SK-N-SH (cell line): ENCODE measurements at regions not wholly inside any gene's neighbourhood (a gene's known extent, or its start where the extent isn't known, plus 50 kb on each side); places are given as distances from the start of the nearest gene placed in this dataset.

Experiments
- CTCF ChIA-PET: fragments of 300-600, 350-600 bp; formaldehyde crosslinking; extraction: SDS; loops from one replicate; lab custom pipeline; 2021; lab: Yijun Ruan, JAX
- POLR2A ChIA-PET: fragments of 350-600 bp; sonication (Branson Sonifier 250); formaldehyde crosslinking; extraction: SDS; loops from one replicate; lab custom pipeline; 2020; ENCODE audit warnings: antibody characterized with exemption, inconsistent platforms; lab: Yijun Ruan, JAX
- DNase-seq: peaks from one replicate; pipeline ENCODE4 v3.0.0; 2012
- H2AFZ ChIP-seq: fragments of 200-600 bp; sonication (generic); 2 replicates; pipeline ENCODE4 v1.8.1; 2016; ENCODE audit warnings: antibody characterized with exemption, mild to moderate bottlenecking, low read depth
- H3F3A ChIP-seq: fragments of 200-600 bp; sonication (generic); replicated peaks from 2 replicates; pipeline ENCODE3; 2016; ENCODE audit warnings: antibody characterized with exemption, mild to moderate bottlenecking; ENCODE audit not compliant: insufficient read depth
- H3K27ac ChIP-seq, 2 experiments: fragments of 200-500 bp in 1 of 2; fragments of 200-600 bp in 1 of 2; sonication (Bioruptor generic) in 1 of 2; sonication (generic), shearing (Covaris generic) in 1 of 2; 2 replicates each; pipeline versions ENCODE4 v1.5.1 to v1.6.1; 2014 to 2016; ENCODE audit warnings: low read depth in 2 of 2, inconsistent platforms in 1 of 2, low read length in 1 of 2, mild to moderate bottlenecking in 1 of 2, mixed read lengths in 1 of 2
- H3K27me3 ChIP-seq: fragments of 200-600 bp; sonication (generic), shearing (Covaris generic); 2 replicates; pipeline ENCODE4 v1.6.1; 2016; ENCODE audit warnings: mixed run types; ENCODE audit not compliant: insufficient read depth
- H3K36me3 ChIP-seq, 2 experiments: fragments of 200-500 bp in 1 of 2; fragments of 200-600 bp in 1 of 2; sonication (Bioruptor generic) in 1 of 2; sonication (generic) in 1 of 2; replicated peaks in 1 of 2; 2 replicates each; pipeline versions ENCODE3 to v1.5.1; 2014 to 2016; ENCODE audit warnings: low read length in 1 of 2, mild to moderate bottlenecking in 1 of 2; ENCODE audit not compliant: insufficient read depth in 2 of 2, control insufficient read depth in 1 of 2
- H3K4me1 ChIP-seq, 2 experiments: fragments of 200-500 bp in 1 of 2; fragments of 200-600 bp in 1 of 2; sonication (Bioruptor generic) in 1 of 2; sonication (generic), shearing (Covaris generic) in 1 of 2; 2 replicates each; pipeline versions ENCODE4 v1.5.1 to v1.6.1; 2014 to 2016; ENCODE audit warnings: low read depth in 1 of 2, low read length in 1 of 2, mixed run types in 1 of 2; ENCODE audit not compliant: insufficient read depth in 2 of 2, control insufficient read depth in 1 of 2
- H3K4me2 ChIP-seq: fragments of 200-600 bp; sonication (generic), shearing (Covaris generic); 2 replicates; pipeline ENCODE4 v1.6.1; 2017; ENCODE audit warnings: mixed run types
- H3K4me3 ChIP-seq, 2 experiments: fragments of 200-500 bp in 1 of 2; fragments of 200-600 bp in 1 of 2; sonication (Bioruptor generic) in 1 of 2; sonication (generic), shearing (Covaris generic) in 1 of 2; 2 replicates each; pipeline versions ENCODE4 v1.5.1 to v1.8.1; 2014 to 2016; ENCODE audit warnings: low read depth in 2 of 2, inconsistent platforms in 1 of 2, low read length in 1 of 2, mild to moderate bottlenecking in 1 of 2, mixed read lengths in 1 of 2, moderate library complexity in 1 of 2
- H3K79me2 ChIP-seq: fragments of 200-600 bp; sonication (generic); 2 replicates; pipeline ENCODE4 v1.8.1; 2017; ENCODE audit warnings: mild to moderate bottlenecking; ENCODE audit not compliant: insufficient read depth
- H3K9ac ChIP-seq: fragments of 200-600 bp; sonication (generic); 2 replicates; pipeline ENCODE4 v1.6.1; 2017; ENCODE audit warnings: mixed run types
- H3K9me2 ChIP-seq: fragments of 200-600 bp; sonication (generic); 2 replicates; pipeline ENCODE4 v1.6.1; 2017; ENCODE audit warnings: mixed run types
- H3K9me3 ChIP-seq: fragments of 200-600 bp; sonication (generic); 2 replicates; pipeline ENCODE4 v1.6.1; 2017; ENCODE audit warnings: mixed run types, mild to moderate bottlenecking, moderate library complexity
- H4K20me1 ChIP-seq: fragments of 200-600 bp; sonication (generic); 2 replicates; pipeline ENCODE4 v1.6.1; 2017; ENCODE audit warnings: mild to moderate bottlenecking, mixed run types; ENCODE audit not compliant: insufficient read depth
- CHD2 ChIP-seq: fragments of 150-350 bp; IDR thresholded peaks from 2 replicates; pipeline ENCODE4 v1.6.1; 2018; ENCODE audit warnings: low read length; ENCODE audit not compliant: partially characterized antibody
- EZH2phosphoT487 ChIP-seq: fragments of 200-600 bp; sonication (generic); IDR thresholded peaks from 2 replicates; pipeline ENCODE4 v1.6.1; 2017; ENCODE audit warnings: low read depth, mixed run types, mild to moderate bottlenecking, antibody characterized with exemption, moderate library complexity, borderline replicate concordance
- FOSL2 ChIP-seq: IDR thresholded peaks from 2 replicates; pipeline ENCODE4 v1.4.0; 2012; ENCODE audit warnings: low read depth, mild to moderate bottlenecking, moderate library complexity, borderline replicate concordance
- GABPA ChIP-seq: IDR thresholded peaks from 2 replicates; pipeline ENCODE4 v1.4.0; 2012; ENCODE audit warnings: low read depth, mild to moderate bottlenecking
- JUND ChIP-seq: IDR thresholded peaks from 2 replicates; pipeline ENCODE4 v1.4.0; 2012
- MXI1 ChIP-seq: IDR thresholded peaks from 2 replicates; pipeline ENCODE4 v1.6.1; 2012; ENCODE audit warnings: mild to moderate bottlenecking, low read depth, low read length, improper control_type of control experiment
- POLR2AphosphoS5 ChIP-seq: IDR thresholded peaks from 2 replicates; pipeline ENCODE4 v1.6.1; 2012; ENCODE audit warnings: low read depth, low read length
- RAD21 ChIP-seq: IDR thresholded peaks from 2 replicates; pipeline ENCODE4 v1.6.1; 2012; ENCODE audit warnings: mild to moderate bottlenecking, low read length
- RFX5 ChIP-seq: IDR thresholded peaks from 2 replicates; pipeline ENCODE4 v1.6.1; 2012; ENCODE audit warnings: mild to moderate bottlenecking, improper control_type of control experiment, low read length
- RXRA ChIP-seq: IDR thresholded peaks from 2 replicates; pipeline ENCODE4 v1.4.0; 2012; ENCODE audit warnings: low read depth, mild to moderate bottlenecking, borderline replicate concordance
- SIN3A ChIP-seq: IDR thresholded peaks from 2 replicates; pipeline ENCODE4 v1.6.1; 2012; ENCODE audit warnings: low read depth, mild to moderate bottlenecking, low read length, moderate library complexity, borderline replicate concordance
- WGBS: methylation state at CpG from one replicate; pipeline ENCODE4 v1.1.6; 2017; ENCODE audit warnings: low lambda C conversion rate; 5-methylcytosine and 5-hydroxymethylcytosine counted together
- TF ChIP-seq, protein P1 (sequence below): fragments of 150-350 bp; IDR thresholded peaks from 2 replicates; pipeline ENCODE4 v1.6.1; 2016; ENCODE audit warnings: mild to moderate bottlenecking, low read depth, low read length
- TF ChIP-seq, protein P2 (sequence below): IDR thresholded peaks from 2 replicates; pipeline ENCODE4 v1.4.0; 2012; ENCODE audit warnings: low read depth
- TF ChIP-seq, protein P3 (sequence below): fragments of 200-600 bp; sonication (generic); IDR thresholded peaks from 2 replicates; pipeline ENCODE4 v1.6.1; 2017; ENCODE audit warnings: antibody characterized with exemption, mild to moderate bottlenecking, moderate library complexity
- TF ChIP-seq, protein P4 (sequence below): IDR thresholded peaks from 2 replicates; pipeline ENCODE4 v1.4.0; 2012; ENCODE audit warnings: low read depth, borderline replicate concordance

DNA sequence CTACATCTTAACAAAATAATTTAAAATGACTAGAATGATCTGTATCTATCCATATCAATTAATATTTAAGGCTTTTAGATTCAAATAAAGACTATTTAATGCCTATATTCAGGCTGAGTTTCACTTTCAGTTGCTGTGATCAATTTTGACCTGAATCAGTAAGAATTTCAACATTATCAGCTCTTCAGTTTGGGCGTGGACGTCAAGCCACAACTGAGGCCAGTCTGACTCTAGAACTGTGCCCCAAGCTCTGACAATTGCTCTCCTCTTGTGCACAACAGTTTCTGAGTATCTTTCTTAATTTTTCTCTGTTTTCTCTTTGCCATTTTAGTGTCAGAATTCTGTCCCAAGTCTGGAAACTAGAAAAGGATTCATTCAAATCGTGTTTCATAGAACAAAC is 1095.5 kb downstream of the PLA2G4A start:
- Histone ChIP-seq H3K36me3 (no peaks in the 10 kb centered on the region), H3K9me3 (no peaks in the 10 kb centered on the region), H4K20me1 (no peaks in the 10 kb centered on the region), H3K4me1 (no peaks in the 10 kb centered on the region; a peak in 1 of 4 replicates), H2AFZ (no peak overlapping the region), H3K27ac (no peak overlapping the region), H3K27me3 (no peaks in the 10 kb centered on the region), H3K79me2 (no peaks in the 10 kb centered on the region), H3K4me2 (no peak overlapping the region), H3F3A (no peaks in the 10 kb centered on the region), H3K4me3 (no peak overlapping the region), H3K9me2 (no peaks in the 10 kb centered on the region), H3K9ac (no peak overlapping the region)
- TF ChIP-seq, protein P1, sequence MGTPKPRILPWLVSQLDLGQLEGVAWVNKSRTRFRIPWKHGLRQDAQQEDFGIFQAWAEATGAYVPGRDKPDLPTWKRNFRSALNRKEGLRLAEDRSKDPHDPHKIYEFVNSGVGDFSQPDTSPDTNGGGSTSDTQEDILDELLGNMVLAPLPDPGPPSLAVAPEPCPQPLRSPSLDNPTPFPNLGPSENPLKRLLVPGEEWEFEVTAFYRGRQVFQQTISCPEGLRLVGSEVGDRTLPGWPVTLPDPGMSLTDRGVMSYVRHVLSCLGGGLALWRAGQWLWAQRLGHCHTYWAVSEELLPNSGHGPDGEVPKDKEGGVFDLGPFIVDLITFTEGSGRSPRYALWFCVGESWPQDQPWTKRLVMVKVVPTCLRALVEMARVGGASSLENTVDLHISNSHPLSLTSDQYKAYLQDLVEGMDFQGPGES, result no peak
- TF ChIP-seq SIN3A (no peak), RFX5 (no peak), CHD2 (no peak), POLR2AphosphoS5 (no peak), GABPA (no peak), RXRA (no peak), RAD21 (no peak), JUND (no peak), MXI1 (no peak)
- TF ChIP-seq, protein P2, sequence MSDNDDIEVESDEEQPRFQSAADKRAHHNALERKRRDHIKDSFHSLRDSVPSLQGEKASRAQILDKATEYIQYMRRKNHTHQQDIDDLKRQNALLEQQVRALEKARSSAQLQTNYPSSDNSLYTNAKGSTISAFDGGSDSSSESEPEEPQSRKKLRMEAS, result no peak
- TF ChIP-seq, protein P3, sequence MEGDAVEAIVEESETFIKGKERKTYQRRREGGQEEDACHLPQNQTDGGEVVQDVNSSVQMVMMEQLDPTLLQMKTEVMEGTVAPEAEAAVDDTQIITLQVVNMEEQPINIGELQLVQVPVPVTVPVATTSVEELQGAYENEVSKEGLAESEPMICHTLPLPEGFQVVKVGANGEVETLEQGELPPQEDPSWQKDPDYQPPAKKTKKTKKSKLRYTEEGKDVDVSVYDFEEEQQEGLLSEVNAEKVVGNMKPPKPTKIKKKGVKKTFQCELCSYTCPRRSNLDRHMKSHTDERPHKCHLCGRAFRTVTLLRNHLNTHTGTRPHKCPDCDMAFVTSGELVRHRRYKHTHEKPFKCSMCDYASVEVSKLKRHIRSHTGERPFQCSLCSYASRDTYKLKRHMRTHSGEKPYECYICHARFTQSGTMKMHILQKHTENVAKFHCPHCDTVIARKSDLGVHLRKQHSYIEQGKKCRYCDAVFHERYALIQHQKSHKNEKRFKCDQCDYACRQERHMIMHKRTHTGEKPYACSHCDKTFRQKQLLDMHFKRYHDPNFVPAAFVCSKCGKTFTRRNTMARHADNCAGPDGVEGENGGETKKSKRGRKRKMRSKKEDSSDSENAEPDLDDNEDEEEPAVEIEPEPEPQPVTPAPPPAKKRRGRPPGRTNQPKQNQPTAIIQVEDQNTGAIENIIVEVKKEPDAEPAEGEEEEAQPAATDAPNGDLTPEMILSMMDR, result no peak
- TF ChIP-seq, protein P4, sequence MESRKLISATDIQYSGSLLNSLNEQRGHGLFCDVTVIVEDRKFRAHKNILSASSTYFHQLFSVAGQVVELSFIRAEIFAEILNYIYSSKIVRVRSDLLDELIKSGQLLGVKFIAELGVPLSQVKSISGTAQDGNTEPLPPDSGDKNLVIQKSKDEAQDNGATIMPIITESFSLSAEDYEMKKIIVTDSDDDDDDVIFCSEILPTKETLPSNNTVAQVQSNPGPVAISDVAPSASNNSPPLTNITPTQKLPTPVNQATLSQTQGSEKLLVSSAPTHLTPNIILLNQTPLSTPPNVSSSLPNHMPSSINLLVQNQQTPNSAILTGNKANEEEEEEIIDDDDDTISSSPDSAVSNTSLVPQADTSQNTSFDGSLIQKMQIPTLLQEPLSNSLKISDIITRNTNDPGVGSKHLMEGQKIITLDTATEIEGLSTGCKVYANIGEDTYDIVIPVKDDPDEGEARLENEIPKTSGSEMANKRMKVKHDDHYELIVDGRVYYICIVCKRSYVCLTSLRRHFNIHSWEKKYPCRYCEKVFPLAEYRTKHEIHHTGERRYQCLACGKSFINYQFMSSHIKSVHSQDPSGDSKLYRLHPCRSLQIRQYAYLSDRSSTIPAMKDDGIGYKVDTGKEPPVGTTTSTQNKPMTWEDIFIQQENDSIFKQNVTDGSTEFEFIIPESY, result no peak
- CTCF ChIA-PET, result no interaction called here
- WGBS, result 75% methylated on average over 3 of the region's 3 CpGs
- POLR2A ChIA-PET, result no interaction called here
- DNase-seq, result no peak

DNA sequence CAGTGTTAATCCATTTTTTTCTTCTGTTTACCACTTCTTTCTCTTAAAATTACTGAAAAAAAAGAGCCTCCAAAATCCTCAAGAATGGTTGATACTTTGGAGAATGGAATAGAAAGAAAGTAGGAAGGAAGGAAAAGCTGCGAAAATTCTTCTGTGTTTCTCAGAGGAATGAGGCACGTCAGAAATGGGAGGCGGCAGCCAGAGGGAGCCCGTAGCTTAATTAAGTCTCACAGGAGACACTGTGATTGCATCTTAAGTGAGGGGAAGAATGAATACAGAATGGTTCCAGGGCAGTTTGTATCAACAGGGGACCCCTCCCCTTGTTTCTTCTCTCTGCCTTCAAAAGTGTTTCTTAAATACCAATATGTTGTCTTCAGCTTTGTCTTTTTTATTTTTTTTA is 1099.5 kb downstream of the PLA2G4A start:
- H3K27me3 ChIP-seq, result no peaks in the 10 kb centered on the region
- H3K9me2 ChIP-seq, result no peaks in the 10 kb centered on the region
- H3K4me2 ChIP-seq, result no peak overlapping the region
- WGBS, result 77% methylated on average over 4 of the region's 4 CpGs
- no peaks in the 10 kb centered on the region for H3K36me3 ChIP-seq
- no peaks in the 10 kb centered on the region; a peak in 1 of 4 replicates for H3K4me1 ChIP-seq
- no peak overlapping the region for H3K27ac ChIP-seq
- H4K20me1 ChIP-seq, result no peaks in the 10 kb centered on the region
- no peak overlapping the region for H2AFZ ChIP-seq
- peak; percentile 6 for DNase-seq
- H3K4me3 ChIP-seq, result no peak overlapping the region
- no peaks in the 10 kb centered on the region for H3K79me2 ChIP-seq
- TF ChIP-seq RAD21 (peak; percentile 43), MXI1 (no peak), FOSL2 (no peak), EZH2phosphoT487 (no peak)
- no peaks in the 10 kb centered on the region for H3F3A ChIP-seq
- no peaks in the 10 kb centered on the region for H3K9me3 ChIP-seq
- ChIA-PET POLR2A (no interaction called here), CTCF (interaction anchor here (1.4 kb wide), 1 partner anchor 10 kb away, joined by 4 read pairs; no protein-coding TSS in a partner anchor)
- no peak overlapping the region for H3K9ac ChIP-seq
